NCI-H748 (cell line): ENCODE measurements at regions not wholly inside any gene's neighbourhood (a gene's known extent, or its start where the extent isn't known, plus 50 kb on each side); places are given as distances from the start of the nearest gene placed in this dataset.
"Not testable (repeated sequence)": the region's sequence is repeated elsewhere in the genome, so short reads cannot be mapped to it uniquely, and the experiment has no call there.

ENCODE experiments used
- DNase-seq: peaks from one replicate; lab custom pipeline; 2025; ENCODE audit not compliant: unreplicated experiment; lab: John Stamatoyannopoulos, UW

DNA sequence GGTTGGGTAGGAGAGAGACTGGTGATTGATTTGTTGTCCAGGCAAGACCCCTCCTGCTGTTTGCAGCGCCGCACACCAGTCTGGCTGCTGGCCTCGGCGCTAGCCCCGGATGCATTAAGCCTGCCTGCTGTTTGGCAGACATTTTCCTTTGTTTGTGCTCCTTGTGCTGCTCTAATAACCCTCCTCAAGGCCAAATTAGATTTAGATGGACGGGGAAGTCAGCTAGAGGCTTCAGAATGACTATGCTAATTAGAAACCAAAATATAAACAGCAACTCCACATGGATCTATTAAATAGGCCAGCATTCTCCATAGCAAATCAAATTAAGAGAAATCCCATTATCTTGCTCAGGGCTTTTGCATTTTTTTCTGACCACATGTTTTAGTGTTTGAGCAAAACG, 445.2 kb downstream of the SQOR start:
- peak; percentile 93 for DNase-seq

GRCh38 chr15:46088486-46089445, 453.9 kb downstream of the SQOR start:
- DNase-seq = no peak

DNA sequence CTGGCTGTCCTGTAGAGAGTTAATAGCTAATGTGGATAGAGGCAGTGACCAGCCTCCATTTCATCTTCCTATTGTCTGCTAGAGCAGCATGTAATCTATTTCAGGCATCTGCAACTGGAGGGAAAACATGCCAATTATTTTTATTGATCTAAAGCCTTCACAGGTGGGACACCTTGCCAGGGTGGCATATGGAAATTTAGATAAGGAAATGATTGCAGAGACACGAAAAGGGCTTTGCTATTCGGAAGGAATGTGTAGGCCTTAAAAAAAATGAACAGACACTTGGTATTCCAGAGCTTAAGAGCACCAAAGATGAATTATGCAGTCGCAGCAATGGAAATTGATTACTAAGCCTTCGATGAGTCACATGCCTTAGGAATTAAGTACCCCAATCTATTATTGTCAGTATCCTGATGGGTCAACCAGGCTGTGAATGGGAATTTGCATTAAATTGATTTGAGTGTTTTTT, 454.7 kb downstream of the SQOR start:
- peak; percentile 6 for DNase-seq

DNA sequence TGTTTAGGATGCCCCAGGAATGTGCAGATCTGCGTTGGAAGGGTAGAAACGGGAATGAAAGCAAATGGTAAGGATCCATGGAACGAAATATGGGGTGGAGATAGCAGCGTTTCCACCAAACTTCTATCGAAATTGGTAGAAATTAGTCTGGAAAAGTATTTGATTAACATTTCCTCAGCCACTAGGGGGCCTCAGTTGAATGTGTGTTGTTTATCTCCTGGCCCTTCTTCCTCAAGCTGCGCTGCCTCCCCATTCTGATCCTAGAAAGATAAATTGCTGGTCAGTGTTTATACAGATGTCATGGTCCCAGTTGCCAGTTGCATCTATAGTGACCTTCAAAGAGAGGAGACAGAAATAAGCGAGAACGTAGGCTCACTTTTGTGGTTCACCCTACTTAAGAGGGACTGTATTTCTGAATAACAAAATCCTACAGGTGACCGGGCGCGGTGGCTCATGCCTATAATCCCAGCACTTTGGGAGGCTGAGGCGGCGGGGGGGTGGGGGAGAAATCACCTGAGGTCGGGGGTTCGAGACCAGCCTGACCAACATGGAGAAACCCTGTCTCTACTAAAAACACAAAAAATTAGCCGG, 457.1 kb downstream of the SQOR start:
- peak; percentile 85 for DNase-seq

GRCh38 chr15:46098006-46098405, 463.2 kb downstream of the SQOR start:
- not testable (repeated sequence) for DNase-seq

- DNase-seq = no peak
Observed at GRCh38 chr15:46110755-46111154, 475.9 kb downstream of the SQOR start.

DNA sequence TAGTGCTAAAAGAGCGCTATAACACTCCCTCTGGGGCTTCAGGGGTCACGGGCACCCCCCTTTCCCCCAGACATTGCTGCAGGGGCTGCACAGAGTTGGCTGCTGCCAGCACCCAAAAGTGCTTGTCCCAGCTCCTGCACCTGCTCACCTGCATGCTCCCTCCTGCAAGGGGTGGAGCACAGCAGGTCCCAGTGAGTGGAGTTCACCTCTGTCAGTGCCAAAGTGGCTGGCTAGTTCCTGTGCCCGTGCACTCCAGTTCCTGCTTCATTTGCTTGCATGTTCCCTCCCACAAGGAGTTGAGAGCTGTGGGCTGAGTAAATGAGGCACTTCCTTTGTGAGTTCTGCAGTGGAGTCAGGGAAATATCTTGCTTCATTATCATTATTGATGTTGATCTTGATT, 476.9 kb downstream of the SQOR start:
- DNase-seq = no peak

DNA sequence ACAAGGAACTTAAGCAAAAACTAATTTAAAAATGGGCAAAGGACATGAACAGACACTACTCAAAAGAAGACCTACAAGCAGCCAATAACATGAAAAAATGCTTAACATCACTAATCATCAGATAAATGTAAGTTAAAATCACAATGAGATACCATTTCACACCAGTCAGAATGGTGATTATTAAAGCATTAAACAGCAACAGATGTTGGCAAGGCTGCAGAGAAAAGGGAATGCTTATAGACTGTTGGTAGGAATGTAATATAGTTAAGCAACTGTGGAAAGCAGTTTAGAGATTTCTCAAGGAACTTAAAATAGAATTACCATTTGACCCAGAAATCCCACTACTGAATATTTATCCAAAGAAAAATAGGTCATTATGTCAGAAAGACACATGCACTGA, 482.2 kb downstream of the SQOR start:
- DNase-seq = no peak

GRCh38 chr15:46120713-46121112, 485.9 kb downstream of the SQOR start:
- no peak for DNase-seq

- DNase-seq = no peak
Observed at GRCh38 chr15:46121441-46121840, 486.6 kb downstream of the SQOR start.

GRCh38 chr15:46126581-46126980, 491.8 kb downstream of the SQOR start:
- DNase-seq = no peak

DNA sequence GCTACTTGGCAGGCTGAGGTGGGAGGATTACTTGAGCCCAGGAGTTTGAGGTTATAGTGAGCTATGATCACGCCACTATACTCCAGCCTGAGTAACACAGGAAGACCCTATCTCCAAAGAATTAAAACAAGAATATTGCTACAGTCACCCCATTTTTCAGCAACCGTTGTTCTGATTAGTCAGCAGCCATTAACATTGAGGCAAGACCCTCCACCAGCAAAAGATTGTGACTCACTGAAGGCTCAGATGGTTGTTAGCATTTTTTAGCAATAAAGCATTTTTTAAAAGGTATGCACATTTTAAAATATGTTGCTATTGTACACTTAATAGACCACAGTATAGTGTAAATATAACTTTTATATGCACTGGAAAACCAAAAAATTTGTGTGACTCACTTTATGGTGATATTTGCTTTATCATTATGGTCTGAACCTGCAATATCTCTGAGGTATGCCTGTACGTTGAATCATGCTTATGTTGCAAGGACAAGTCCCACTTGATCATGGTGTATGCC, 492.6 kb downstream of the SQOR start:
- no peak for DNase-seq

DNA sequence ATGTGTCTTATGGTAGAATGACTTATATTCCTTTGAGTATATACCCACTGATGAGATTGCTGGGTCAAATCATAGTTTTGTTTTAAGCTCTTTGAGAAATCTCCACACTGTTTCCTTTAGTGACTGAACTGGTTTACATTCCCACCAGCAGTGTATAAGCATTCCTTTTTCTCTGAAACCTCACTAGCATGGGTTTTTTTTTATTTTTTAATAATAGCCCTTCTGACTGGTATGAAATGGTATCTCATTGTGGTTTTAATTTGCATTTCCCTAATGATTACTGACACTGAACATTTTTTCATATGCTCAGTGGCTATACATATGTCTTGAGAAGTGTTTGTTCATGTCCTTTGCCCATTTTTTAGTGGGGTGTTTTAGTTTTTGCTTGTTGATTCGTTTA, 494.3 kb downstream of the SQOR start:
- DNase-seq = no peak

- DNase-seq = no peak
Observed at GRCh38 chr15:46131876-46132275, 497.0 kb downstream of the SQOR start.

DNA sequence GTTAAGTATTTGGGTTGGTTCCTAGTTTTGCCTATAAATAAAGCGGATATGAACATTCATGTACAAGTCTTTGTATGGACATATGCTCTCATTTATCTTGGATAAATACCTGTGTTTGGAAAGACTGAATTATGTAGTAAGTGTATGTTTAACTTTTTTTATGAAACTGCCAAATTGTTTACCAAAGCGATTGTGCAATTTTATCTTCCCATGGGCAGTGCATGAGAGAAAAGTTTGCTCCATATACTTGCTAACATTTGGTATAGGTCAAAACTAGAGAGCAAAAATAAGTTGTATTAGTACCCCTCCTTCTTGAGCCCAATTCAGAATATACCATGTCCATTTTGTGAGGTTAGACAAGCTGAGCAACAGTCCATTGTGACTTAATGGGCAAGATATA, 502.6 kb downstream of the SQOR start:
- no peak for DNase-seq

DNA sequence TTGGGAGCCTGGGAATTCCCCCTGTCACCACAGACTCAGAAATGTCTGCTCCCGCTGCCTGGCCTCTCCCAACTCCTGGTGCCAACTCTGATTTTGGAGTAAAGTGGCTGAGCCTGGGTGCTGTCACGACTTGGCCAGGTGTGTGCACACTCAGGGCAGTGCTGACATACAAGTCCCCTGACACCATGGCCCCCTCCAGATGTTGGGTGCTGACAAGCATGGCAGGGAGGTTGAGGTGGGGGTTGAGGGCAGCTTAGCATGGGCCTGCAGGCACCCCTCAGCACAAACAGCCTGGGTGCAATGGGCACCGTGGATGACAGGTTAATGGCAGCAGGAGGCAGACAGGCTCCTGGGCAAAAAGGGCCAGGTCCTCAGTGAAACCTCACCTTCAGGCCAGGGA, 511.2 kb downstream of the SQOR start:
- no peak for DNase-seq

DNA sequence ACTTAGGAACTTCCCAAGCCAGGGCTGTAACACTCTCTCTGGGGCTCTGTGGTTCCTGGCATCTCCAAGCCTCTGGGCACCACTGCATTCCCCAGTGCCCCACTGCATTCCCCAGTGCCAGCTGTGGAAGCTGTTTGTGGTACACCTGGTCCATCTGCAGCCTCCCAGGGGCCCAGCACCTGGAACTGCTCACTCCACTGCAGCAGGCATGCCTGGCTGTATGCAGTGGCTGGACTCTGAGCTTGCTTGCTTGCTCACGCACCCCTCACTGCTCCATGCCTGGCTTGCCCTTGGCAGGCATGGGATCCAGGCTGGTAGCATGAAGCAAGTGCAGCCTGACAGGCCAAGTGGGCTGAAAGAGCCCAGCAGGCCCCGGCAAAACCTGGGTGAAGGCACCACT, 512.1 kb downstream of the SQOR start:
- DNase-seq = no peak

DNA sequence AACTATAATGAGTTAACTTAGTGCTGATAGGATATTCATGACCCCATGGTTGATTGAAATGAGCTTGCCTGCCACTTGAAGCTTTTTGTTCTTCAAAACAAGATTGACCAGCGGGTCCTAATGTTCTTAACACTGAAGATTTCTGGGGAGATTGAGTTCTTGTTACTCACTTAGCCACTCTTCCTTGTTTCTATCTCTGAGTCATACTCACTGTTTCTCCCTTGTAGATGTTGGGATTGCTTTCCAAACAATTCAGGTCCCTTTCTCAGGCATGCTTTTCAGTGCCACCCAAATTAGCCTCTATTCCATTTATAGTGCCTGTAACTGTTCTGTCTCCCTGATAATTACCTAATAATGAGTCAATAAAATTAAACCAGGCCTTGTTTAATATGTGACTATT, 517.0 kb downstream of the SQOR start:
- no peak for DNase-seq

DNA sequence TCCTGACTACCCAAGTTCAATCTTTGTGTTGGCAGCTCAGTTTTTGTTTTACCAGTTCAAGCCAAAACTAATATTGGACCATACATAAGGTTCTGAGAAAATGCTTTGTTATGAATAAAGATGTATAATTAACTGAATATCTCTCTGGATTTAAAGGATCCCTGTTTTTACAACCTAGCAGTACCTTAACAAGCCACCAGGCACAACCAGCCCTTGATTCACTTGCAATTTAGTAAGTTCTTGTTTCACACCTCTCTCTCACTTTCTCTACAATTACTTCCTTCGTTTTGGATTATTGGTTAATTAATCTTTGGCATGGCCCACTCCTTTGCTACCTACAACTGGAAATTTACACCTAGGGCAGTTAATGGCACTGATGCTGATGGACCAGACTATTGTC, 531.9 kb downstream of the SQOR start:
- DNase-seq = no peak

DNA sequence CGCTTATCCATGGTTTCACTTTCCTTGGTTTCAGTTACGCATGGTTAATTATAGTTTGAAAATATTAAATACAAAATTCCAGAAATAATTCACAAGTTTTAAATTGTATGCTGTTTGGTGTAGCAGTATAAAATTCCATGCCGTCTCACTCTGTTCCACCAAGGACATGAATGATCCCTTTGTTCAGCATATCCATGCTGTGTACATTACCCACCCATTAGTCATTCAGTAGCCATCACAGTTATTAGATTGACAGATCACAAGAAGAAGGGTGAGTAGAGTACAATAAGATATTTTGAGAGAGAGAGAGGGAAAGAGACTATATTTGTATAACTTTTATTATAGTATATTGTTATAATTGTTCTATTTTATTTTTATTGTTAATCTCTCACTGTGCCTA, 535.5 kb downstream of the SQOR start:
- no peak for DNase-seq

GRCh38 chr15:46174122-46174521, 539.3 kb downstream of the SQOR start:
- DNase-seq = no peak

- DNase-seq = no peak
Observed at GRCh38 chr15:46177219-46177618, 542.4 kb downstream of the SQOR start.
